ENCODE measurements at regions not wholly inside any gene's neighbourhood (a gene's known extent, or its start where the extent isn't known, plus 50 kb on each side); places are given as distances from the start of the nearest gene placed in this dataset.

DNA sequence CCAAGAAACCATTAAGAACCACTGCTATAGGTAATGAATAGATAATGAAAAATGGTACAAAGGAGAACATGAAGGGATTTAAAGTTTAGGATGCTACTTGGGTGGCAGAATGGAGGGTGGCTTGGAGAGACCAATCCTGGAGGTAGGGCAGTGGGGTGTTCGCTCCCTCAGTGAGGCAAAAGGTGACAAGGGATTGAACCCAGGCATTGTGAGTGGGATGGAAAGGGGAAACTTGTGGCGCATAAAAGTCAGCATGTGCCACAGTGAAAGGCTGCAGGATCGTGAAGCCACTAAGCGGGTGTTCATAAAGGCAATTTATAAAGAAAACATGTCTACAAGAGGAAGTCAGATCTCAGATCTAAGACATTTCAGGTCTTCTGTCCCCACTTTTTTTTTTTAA lies 76.7 kb upstream of the SLC38A2 start:
- TF ChIP-seq, protein P1, sequence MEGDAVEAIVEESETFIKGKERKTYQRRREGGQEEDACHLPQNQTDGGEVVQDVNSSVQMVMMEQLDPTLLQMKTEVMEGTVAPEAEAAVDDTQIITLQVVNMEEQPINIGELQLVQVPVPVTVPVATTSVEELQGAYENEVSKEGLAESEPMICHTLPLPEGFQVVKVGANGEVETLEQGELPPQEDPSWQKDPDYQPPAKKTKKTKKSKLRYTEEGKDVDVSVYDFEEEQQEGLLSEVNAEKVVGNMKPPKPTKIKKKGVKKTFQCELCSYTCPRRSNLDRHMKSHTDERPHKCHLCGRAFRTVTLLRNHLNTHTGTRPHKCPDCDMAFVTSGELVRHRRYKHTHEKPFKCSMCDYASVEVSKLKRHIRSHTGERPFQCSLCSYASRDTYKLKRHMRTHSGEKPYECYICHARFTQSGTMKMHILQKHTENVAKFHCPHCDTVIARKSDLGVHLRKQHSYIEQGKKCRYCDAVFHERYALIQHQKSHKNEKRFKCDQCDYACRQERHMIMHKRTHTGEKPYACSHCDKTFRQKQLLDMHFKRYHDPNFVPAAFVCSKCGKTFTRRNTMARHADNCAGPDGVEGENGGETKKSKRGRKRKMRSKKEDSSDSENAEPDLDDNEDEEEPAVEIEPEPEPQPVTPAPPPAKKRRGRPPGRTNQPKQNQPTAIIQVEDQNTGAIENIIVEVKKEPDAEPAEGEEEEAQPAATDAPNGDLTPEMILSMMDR (IDR thresholded peaks at IDR 0.05), result no peak
- peaks cover 3% of the 10 kb centered on the region for H3K36me3 Mint-ChIP-seq (ENCODE audit: unreplicated experiment)
- DNase-seq (ENCODE audit: extremely low spot score, unreplicated experiment), result no peak
- H3K27ac Mint-ChIP-seq (ENCODE audit: unreplicated experiment), result no peak overlapping the region
- H3K9me3 Mint-ChIP-seq (ENCODE audit: unreplicated experiment), result peaks cover 3% of the 10 kb centered on the region
- no peaks in the 10 kb centered on the region for H3K27me3 Mint-ChIP-seq (ENCODE audit: unreplicated experiment)
- H3K4me1 Mint-ChIP-seq (ENCODE audit: unreplicated experiment), result peaks cover 41% of the 10 kb centered on the region
- no peak overlapping the region for H3K4me3 Mint-ChIP-seq (ENCODE audit: unreplicated experiment)

DNA sequence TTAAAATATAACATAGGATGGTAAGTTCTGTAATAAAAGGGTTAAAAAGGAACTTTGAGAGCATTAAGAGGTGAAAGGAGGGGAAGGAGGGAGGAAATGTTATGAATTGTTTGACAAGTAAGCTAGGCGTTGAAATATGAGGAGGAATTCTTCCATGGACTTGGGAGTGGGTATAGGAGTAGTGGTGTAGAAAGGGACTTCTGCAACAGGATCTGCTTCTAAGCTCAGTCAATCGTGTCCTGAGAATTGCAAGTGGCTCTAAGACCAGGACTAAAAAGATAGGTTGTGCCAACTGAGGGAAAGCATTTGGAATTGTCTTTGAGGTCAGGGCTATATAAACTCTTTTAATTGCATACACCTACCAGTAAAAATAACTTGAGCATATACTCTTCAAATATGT lies 74.1 kb upstream of the SLC38A2 start:
- Mint-ChIP-seq H3K27ac (ENCODE audit: unreplicated experiment) (no peak overlapping the region), H3K27me3 (ENCODE audit: unreplicated experiment) (no peaks in the 10 kb centered on the region), H3K4me1 (ENCODE audit: unreplicated experiment) (peaks cover 51% of the 10 kb centered on the region), H3K9me3 (ENCODE audit: unreplicated experiment) (peaks cover 3% of the 10 kb centered on the region), H3K36me3 (ENCODE audit: unreplicated experiment) (peaks cover 3% of the 10 kb centered on the region), H3K4me3 (ENCODE audit: unreplicated experiment) (no peak overlapping the region)
- no peak for DNase-seq (ENCODE audit: extremely low spot score, unreplicated experiment)
- TF ChIP-seq, protein P1 (IDR thresholded peaks at IDR 0.05), result no peak

DNA sequence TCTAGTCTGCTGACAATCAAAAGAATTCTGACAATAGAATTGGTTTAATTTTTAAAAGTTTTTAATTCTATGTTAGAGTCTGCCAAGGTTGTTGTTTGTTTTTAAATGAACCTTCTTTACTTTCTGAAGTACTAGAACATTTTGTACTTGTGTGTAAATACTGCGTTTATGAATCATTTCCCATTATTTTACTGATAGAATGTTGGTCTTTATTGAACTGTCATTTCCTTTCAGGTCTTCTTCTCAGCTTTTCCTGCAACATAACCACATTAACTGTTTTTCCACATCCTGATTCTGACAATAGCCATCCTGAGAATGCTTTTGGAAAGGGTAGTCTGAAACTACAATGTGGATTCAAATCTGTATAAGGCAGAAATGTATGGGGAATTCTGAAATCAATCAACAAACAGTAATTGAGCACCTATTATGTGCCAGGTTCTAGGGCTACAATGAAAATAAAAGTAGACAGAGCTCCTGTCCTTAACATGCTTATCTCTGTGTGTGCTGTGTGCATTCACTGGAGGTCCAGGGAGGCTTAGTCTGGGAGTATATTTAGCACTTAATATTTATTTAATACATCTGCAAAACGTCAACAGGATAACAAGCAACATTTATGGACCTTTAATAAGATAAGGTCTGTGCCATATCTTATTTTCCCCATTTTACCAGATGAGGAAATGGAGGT lies 73.1 kb upstream of the SLC38A2 start:
- Mint-ChIP-seq H3K4me3 (ENCODE audit: unreplicated experiment) (no peak overlapping the region), H3K4me1 (ENCODE audit: unreplicated experiment) (peaks cover 50% of the 10 kb centered on the region), H3K36me3 (ENCODE audit: unreplicated experiment) (peaks cover 3% of the 10 kb centered on the region), H3K27ac (ENCODE audit: unreplicated experiment) (peak overlapping the region; percentile 74), H3K27me3 (ENCODE audit: unreplicated experiment) (no peaks in the 10 kb centered on the region), H3K9me3 (ENCODE audit: unreplicated experiment) (peaks cover 3% of the 10 kb centered on the region)
- no peak for DNase-seq (ENCODE audit: extremely low spot score, unreplicated experiment)
- TF ChIP-seq, protein P1 (IDR thresholded peaks at IDR 0.05), result no peak

DNA sequence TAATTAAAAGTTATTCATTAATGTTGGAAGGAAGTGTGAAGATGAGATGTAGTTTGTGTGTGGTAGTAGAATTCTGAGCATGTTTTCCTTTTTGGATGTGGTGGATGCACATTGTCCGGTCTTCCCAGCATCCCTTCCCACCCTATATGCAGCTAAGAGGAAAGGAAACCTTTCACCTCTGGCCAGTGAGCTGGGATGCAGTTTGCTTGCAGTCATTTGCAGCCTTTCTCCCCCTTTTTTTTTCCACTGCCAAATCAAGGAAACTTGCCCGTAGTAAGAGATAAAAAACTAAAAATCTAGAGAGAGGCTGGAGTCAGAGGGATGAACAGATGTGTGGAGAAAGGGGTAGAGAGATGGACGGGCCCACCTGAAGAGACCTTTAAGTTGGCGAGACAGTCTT lies 72.5 kb upstream of the SLC38A2 start:
- peak overlapping the region; percentile 74 for H3K27ac Mint-ChIP-seq (ENCODE audit: unreplicated experiment)
- peaks cover 3% of the 10 kb centered on the region for H3K9me3 Mint-ChIP-seq (ENCODE audit: unreplicated experiment)
- peaks cover 3% of the 10 kb centered on the region for H3K36me3 Mint-ChIP-seq (ENCODE audit: unreplicated experiment)
- DNase-seq (ENCODE audit: extremely low spot score, unreplicated experiment), result no peak
- H3K4me1 Mint-ChIP-seq (ENCODE audit: unreplicated experiment), result peaks cover 50% of the 10 kb centered on the region
- H3K4me3 Mint-ChIP-seq (ENCODE audit: unreplicated experiment), result no peak overlapping the region
- TF ChIP-seq, protein P1 (IDR thresholded peaks at IDR 0.05), result no peak
- no peaks in the 10 kb centered on the region for H3K27me3 Mint-ChIP-seq (ENCODE audit: unreplicated experiment)

DNA sequence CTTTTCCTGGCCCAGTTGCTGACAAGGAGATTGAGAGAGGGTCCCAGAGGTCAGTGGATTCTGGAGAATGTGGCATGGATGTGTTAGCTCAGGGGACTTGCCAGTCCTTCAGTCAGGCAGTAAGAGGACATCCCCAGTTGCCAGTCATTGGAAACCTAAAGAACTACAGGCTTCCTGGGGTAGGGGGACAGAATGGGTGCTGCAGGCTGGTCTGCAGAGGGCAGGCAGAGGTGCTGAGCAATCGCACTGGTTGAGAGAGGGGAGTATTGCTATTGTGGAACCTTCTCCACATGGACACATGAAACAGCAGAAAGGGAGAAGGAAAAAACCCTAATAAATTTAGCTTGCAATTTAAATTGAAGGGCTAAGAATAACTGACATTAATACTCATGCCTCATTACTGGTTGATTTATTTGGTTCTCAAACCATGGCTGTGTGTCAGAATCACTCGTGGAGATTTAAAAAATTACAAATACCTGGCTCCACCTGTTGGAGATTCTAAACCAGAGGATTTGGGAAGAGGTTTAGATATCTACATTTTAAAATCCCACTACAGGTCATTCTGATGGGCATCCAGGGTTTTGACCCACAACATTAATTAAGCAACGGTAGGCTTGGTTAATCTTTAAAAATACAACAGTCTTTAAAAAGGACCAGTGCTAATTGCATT lies 71.2 kb upstream of the SLC38A2 start:
- Mint-ChIP-seq H3K27ac (ENCODE audit: unreplicated experiment) (no peak overlapping the region), H3K36me3 (ENCODE audit: unreplicated experiment) (peaks cover 6% of the 10 kb centered on the region), H3K4me1 (ENCODE audit: unreplicated experiment) (peaks cover 46% of the 10 kb centered on the region), H3K27me3 (ENCODE audit: unreplicated experiment) (no peaks in the 10 kb centered on the region), H3K9me3 (ENCODE audit: unreplicated experiment) (peaks cover 3% of the 10 kb centered on the region), H3K4me3 (ENCODE audit: unreplicated experiment) (no peak overlapping the region)
- TF ChIP-seq, protein P1 (IDR thresholded peaks at IDR 0.05), result no peak
- DNase-seq (ENCODE audit: extremely low spot score, unreplicated experiment), result no peak
